ENCODE measurements at regions not wholly inside any gene's neighbourhood (a gene's known extent, or its start where the extent isn't known, plus 50 kb on each side); places are given as distances from the start of the nearest gene placed in this dataset.
"Not testable (repeated sequence)": the region's sequence is repeated elsewhere in the genome, so short reads cannot be mapped to it uniquely, and the experiment has no call there.

GRCh38 chr6:80860107-80860506, 753.6 kb downstream of the BCKDHB start:
- H3F3A ChIP-seq (replicated peaks; ENCODE audit: insufficient read depth): no peaks in the 10 kb centered on the region
- H2AFZ ChIP-seq (ENCODE audit: low read depth): peak overlapping the region; percentile 16; the same call in 1 of the 2 replicates
- CTCF ChIA-PET: no interaction called here
- no peaks in the 10 kb centered on the region for H3K79me2 ChIP-seq (ENCODE audit: insufficient read depth)
- peaks cover 0 to 4% of the 10 kb centered on the region in 2 experiments for H3K36me3 ChIP-seq (replicated peaks in 1 of 2; ENCODE audit: control insufficient read depth in 1 of 2, insufficient read depth in 2 of 2, low read length in 1 of 2)
- 78% methylated on average over 2 of the region's 2 CpGs for WGBS (ENCODE audit: low lambda C conversion rate)
- H3K4me3 ChIP-seq (ENCODE audit: low read depth in 2 of 2, low read length in 1 of 2): no peak overlapping the region
- no peaks in the 10 kb centered on the region for H4K20me1 ChIP-seq (ENCODE audit: insufficient read depth)
- POLR2A ChIA-PET: no interaction called here
- no peaks in the 10 kb centered on the region for H3K4me1 ChIP-seq (ENCODE audit: control insufficient read depth in 1 of 2, insufficient read depth in 2 of 2, low read depth in 1 of 2, low read length in 1 of 2)
- no peaks in the 10 kb centered on the region for H3K27me3 ChIP-seq (ENCODE audit: insufficient read depth)
- peaks cover 5% of the 10 kb centered on the region; the same call in 1 of the 2 replicates for H3K9me3 ChIP-seq
- H3K4me2 ChIP-seq: no peak overlapping the region
- H3K27ac ChIP-seq (ENCODE audit: low read depth in 2 of 2, low read length in 1 of 2): no peak overlapping the region
- no peak overlapping the region for H3K9ac ChIP-seq
- H3K9me2 ChIP-seq: no peaks in the 10 kb centered on the region
- DNase-seq: no peak
- TF ChIP-seq RAD21 (IDR thresholded peaks at IDR 0.05; ENCODE audit: low read length) (no peak), USF1 (IDR thresholded peaks at IDR 0.05; ENCODE audit: borderline replicate concordance, low read depth) (no peak), MAX (IDR thresholded peaks at IDR 0.05; ENCODE audit: low read depth) (no peak), SMC3 (IDR thresholded peaks at IDR 0.05; ENCODE audit: low read depth, low read length) (no peak)

DNA sequence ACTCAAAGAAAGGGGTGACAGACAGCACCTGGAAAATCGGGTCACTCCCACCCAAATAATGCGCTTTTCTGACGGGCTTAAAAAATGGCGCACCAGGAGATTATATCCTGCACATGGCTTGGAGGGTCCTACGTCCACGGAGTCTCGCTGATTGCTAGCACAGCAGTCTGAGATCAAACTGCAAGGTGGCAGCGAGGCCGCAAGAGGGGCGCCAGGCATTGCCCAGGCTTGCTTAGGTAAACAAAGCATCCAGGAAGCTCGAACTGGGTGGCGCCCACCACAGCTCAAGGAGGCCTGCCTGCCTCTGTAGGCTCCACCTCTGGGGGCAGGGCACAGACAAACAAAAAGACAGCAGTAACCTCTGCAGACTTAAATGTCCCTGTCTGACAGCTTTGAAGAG, 741.5 kb downstream of the BCKDHB start:
- H3K4me1 ChIP-seq (ENCODE audit: control insufficient read depth in 1 of 2, insufficient read depth in 2 of 2, low read depth in 1 of 2, low read length in 1 of 2); H3K27ac ChIP-seq (ENCODE audit: low read depth in 2 of 2, low read length in 1 of 2); POLR2A ChIA-PET; H3K27me3 ChIP-seq (ENCODE audit: insufficient read depth); H4K20me1 ChIP-seq (ENCODE audit: insufficient read depth); H3K4me2 ChIP-seq; H3K79me2 ChIP-seq (ENCODE audit: insufficient read depth); H3K36me3 ChIP-seq (replicated peaks in 1 of 2; ENCODE audit: control insufficient read depth in 1 of 2, insufficient read depth in 2 of 2, low read length in 1 of 2); H3K4me3 ChIP-seq (ENCODE audit: low read depth in 2 of 2, low read length in 1 of 2); CTCF ChIA-PET; H3K9ac ChIP-seq; H2AFZ ChIP-seq (ENCODE audit: low read depth); DNase-seq; H3K9me2 ChIP-seq; H3K9me3 ChIP-seq; H3F3A ChIP-seq (replicated peaks; ENCODE audit: insufficient read depth): not testable (repeated sequence)
- 63% methylated on average over 9 of the region's 12 CpGs for WGBS (ENCODE audit: low lambda C conversion rate)

GRCh38 chr6:80832337-80832736, 725.9 kb downstream of the BCKDHB start:
- POLR2A ChIA-PET: no interaction called here
- no peaks in the 10 kb centered on the region for H3K9me2 ChIP-seq
- no peaks in the 10 kb centered on the region for H3K79me2 ChIP-seq (ENCODE audit: insufficient read depth)
- no peak overlapping the region for H3K9ac ChIP-seq
- H3K36me3 ChIP-seq (replicated peaks in 1 of 2; ENCODE audit: control insufficient read depth in 1 of 2, insufficient read depth in 2 of 2, low read length in 1 of 2): no peaks in the 10 kb centered on the region
- H3K9me3 ChIP-seq: no peaks in the 10 kb centered on the region
- DNase-seq: no peak
- no peak overlapping the region for H2AFZ ChIP-seq (ENCODE audit: low read depth)
- CTCF ChIA-PET: no interaction called here
- WGBS (ENCODE audit: low lambda C conversion rate): 87% methylated on average over 3 of the region's 3 CpGs
- no peaks in the 10 kb centered on the region for H3F3A ChIP-seq (replicated peaks; ENCODE audit: insufficient read depth)
- H3K4me1 ChIP-seq (ENCODE audit: control insufficient read depth in 1 of 2, insufficient read depth in 2 of 2, low read depth in 1 of 2, low read length in 1 of 2): no peaks in the 10 kb centered on the region
- H3K27ac ChIP-seq (ENCODE audit: low read depth in 2 of 2, low read length in 1 of 2): no peak overlapping the region
- no peak overlapping the region for H3K4me3 ChIP-seq (ENCODE audit: low read depth in 2 of 2, low read length in 1 of 2)
- no peaks in the 10 kb centered on the region for H3K27me3 ChIP-seq (ENCODE audit: insufficient read depth)
- H3K4me2 ChIP-seq: no peak overlapping the region
- H4K20me1 ChIP-seq (ENCODE audit: insufficient read depth): no peaks in the 10 kb centered on the region
- no peak for TF ChIP-seq REST (IDR thresholded peaks at IDR 0.05; ENCODE audit: low read depth, low read length)
- TF ChIP-seq SIN3A (IDR thresholded peaks at IDR 0.05; ENCODE audit: borderline replicate concordance, low read depth, low read length): no peak
- no peak for TF ChIP-seq TEAD4 (IDR thresholded peaks at IDR 0.05; ENCODE audit: borderline replicate concordance, insufficient read depth)
- no peak for TF ChIP-seq RXRA (IDR thresholded peaks at IDR 0.05; ENCODE audit: borderline replicate concordance, low read depth)
- TF ChIP-seq JUND (IDR thresholded peaks at IDR 0.05): no peak
- no peak for TF ChIP-seq SMC3 (IDR thresholded peaks at IDR 0.05; ENCODE audit: low read depth, low read length)
- no peak for TF ChIP-seq IRF3 (IDR thresholded peaks at IDR 0.05; ENCODE audit: low read depth, low read length)
- TF ChIP-seq USF1 (IDR thresholded peaks at IDR 0.05; ENCODE audit: borderline replicate concordance, low read depth): no peak
- TF ChIP-seq RFX5 (IDR thresholded peaks at IDR 0.05; ENCODE audit: low read length): no peak
- TF ChIP-seq EZH2phosphoT487 (IDR thresholded peaks at IDR 0.05; ENCODE audit: borderline replicate concordance, low read depth): no peak
- no peak for TF ChIP-seq NFIC (IDR thresholded peaks at IDR 0.05; ENCODE audit: borderline replicate concordance)
